UCSD-AML1 (cell line): ENCODE measurements at regions not wholly inside any gene's neighbourhood (a gene's known extent, or its start where the extent isn't known, plus 50 kb on each side); places are given as distances from the start of the nearest gene placed in this dataset.

Experiments used
- DNase-seq: peaks from one replicate; lab custom pipeline; 2025; ENCODE audit not compliant: unreplicated experiment; lab: John Stamatoyannopoulos, UW

DNA sequence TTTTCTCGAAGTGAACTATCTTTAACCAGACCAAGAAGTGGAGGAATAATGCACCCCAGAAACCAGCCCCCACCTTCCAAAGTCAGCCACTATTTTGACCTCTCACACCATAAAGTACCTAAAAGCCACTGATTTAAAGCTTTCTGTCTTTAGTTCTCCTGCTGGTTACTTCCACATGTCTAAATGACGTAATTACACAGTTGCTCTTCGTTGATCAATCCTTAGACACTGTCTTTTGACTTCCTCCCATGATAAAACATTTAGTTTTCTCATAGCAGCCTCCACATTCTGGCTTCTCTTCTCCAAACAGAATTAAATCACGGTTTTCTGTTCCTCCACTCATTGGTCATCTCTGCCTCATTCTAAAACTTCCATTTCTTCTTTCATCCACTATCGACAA lies 294.4 kb upstream of the N4BP1 start:
- no peak for DNase-seq

DNA sequence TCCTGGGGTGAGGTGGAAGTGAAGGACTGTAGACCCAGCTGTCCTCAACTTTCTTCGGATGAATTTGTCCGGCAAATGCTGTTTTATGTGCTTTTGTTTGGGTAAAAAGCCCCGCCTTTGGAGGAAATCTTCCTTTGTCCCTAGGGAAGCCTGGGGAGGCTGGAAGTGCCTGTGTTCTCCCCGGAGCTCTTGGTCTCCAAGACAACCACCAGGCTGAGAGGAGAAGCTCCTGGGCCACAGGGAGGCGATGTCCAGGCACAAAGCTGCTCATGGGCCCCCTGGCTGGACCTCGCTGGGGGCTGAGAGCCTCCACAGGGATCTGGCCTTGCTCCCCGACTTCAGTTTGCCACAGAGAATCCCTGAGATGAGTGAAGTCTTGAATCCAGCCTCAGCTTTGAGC lies 293.1 kb upstream of the N4BP1 start:
- no peak for DNase-seq

DNA sequence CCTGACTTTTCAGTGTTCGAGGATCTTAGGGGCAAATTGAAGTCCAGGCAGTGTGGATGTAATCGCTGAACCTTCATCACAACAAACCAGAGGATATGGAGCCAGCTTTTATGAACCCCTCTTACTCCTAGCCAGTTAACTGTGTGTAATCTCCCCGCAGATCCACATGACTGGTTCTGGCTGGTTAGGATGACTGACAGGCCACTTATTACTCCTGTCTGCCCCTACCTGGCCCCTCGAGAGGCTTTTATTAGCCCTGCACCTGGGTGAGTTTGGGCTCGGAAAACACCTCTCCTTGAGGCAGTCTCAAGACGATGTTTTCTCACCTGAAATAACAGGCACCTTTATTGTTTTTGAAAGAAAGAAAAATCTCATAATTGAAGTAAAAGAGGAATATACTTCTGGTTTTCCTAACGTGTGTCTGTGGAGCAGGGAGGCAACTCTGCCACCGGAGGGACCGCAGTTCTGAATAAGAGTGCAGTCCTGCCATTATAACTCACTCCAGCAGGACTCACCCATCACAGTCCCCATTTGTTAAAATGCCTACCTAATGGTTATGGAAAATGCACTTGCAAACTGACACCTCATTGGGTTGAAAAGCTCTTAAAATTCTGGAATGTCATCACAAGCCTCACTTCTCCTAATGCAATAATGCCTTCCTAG lies 291.9 kb upstream of the N4BP1 start:
- DNase-seq: no peak

DNA sequence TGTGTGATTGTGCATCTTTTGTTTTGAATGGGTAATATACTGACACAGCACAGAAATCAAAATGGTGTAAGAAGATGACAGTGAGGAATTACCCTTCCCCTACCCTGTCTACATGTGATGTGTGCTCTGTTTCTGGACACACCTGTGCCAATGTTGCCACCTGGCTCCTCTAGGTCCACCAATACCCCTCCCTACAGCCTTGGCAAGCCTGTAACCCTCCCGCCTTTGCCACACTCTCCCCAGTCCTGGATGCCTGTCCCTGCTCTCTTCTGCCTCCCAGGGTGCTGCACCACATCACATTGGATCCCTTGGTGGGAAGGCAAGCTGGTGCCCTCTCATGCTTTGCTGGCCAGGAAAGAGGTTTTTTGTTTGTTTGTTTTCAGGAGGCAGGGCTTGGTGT lies 289.5 kb upstream of the N4BP1 start:
- no peak for DNase-seq

DNA sequence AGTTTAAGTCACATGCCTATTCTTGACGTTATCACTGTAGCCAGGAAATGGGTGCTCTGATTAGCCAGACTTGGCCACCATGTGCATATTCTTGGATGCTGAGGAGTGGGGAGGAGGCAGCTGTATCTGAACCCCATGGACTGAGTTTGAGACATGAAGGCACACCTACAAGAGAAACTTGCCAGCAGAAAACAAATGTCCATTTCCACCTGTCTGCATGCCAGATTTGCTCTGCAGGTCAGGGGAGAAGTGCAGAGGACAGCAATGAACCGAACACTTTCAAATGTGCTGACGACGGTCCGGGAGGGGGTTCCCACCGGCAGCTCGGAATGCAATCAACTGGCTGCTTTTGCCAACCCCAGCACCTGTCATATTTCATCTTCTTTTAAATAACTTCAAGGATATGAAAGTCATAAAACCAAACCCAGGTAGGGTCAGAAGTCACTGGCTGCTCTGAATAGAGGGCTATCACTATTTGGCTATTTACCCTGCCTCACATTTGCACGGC lies 287.8 kb upstream of the N4BP1 start:
- no peak for DNase-seq

DNA sequence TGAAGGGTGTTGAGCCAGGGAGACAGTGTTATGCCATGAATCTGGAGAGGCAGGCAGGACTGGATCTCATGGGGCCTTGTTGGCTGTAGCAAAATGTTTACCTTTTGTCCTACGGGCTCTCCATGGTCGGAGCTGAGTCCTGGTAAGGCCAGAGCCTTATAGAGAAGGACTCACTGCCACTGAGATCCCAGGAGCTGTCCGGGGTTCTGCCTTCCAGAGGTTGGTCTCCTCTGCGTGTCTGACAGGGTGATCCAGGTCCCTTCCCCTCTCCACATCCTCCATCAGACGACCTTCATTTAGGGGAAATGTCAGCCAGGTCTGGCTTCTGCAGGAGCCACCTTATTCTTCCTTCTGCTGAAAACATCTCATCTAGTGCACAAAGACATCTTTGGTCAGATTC lies 285.2 kb upstream of the N4BP1 start:
- DNase-seq: no peak

DNA sequence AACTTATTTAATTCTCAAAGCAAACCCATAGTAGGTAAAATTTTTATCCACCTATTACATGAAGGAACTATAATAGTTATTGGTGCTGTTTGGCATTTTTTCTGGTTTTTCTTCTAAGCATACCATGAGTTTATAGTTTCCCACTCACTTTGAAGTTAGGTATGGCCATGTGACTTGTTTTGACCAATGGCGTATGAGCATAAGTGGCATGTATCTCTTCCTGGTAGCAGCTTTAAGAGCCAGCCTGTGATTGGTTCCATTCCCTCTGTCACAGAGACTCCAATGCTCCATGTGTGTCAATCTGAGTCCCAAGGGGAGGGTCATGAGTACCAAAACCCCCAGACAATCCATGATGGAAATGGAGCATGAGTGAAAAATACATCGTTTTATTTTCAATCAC lies 282.9 kb upstream of the N4BP1 start:
- DNase-seq: no peak

DNA sequence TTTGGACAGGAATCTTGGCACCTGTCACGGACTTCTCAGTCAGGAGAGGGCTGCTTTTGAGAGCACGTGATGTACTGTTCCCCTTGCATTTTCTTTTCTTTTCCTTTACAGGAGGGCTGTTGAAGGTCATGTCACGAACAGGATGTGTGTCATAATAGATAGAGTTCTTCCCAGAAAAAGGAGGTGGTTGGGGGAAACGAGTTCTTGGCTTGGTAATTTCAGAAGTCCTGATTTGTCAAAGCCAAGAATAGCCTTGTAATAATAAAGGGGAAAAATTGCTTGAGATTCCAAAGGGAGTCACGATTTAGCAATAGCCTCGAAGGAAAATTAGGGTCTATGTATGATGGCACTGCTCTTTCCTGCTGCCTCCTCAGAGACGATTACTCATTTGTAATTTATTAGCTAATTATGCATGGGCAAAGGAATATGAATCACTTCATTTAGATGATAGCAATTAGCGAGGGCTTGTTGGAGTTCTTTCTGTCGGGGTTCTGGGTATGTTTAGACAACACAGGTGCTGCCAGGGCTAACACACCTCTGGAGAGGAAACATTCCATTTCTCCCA lies 277.7 kb upstream of the N4BP1 start:
- no peak for DNase-seq

DNA sequence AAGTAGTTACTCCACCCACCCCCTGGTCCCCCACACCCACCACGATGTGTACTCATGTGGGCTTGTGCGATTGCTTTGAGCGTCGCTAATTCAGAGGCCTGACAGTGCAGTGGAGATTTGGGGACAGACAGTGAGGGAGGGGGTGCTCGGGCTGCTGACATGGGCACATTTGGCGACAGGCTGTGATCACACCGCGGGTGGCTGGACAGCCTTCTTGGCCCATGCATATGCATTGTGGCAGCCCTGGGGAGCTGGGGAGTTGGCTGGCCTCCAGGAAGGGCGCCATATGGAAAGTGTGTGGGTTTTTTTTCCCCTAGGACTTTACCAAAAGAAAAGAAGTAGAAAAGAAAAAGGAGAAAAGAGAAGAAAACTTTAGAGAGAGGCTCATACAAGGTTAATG lies 275.5 kb upstream of the N4BP1 start:
- no peak for DNase-seq

DNA sequence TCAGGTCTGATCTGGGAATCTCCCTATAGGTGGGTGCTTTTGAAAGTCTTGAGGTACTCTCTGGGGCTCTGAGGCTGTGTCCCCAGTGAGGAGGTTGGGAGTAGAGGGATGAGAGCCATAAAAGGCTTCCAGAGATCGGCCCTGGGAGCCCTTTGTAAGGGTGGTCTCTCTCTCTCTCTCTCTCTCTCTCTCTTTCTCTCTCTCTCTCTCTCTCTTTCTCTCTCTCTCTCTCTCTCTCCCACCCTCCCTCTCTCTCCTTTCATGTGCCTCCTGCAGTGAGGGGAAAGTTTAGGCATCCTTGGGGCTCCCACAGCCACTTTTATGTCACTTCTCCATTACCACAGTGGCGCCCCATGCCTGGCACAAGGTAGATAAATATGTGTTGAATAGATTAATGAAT lies 271.3 kb upstream of the N4BP1 start:
- DNase-seq: no peak

DNA sequence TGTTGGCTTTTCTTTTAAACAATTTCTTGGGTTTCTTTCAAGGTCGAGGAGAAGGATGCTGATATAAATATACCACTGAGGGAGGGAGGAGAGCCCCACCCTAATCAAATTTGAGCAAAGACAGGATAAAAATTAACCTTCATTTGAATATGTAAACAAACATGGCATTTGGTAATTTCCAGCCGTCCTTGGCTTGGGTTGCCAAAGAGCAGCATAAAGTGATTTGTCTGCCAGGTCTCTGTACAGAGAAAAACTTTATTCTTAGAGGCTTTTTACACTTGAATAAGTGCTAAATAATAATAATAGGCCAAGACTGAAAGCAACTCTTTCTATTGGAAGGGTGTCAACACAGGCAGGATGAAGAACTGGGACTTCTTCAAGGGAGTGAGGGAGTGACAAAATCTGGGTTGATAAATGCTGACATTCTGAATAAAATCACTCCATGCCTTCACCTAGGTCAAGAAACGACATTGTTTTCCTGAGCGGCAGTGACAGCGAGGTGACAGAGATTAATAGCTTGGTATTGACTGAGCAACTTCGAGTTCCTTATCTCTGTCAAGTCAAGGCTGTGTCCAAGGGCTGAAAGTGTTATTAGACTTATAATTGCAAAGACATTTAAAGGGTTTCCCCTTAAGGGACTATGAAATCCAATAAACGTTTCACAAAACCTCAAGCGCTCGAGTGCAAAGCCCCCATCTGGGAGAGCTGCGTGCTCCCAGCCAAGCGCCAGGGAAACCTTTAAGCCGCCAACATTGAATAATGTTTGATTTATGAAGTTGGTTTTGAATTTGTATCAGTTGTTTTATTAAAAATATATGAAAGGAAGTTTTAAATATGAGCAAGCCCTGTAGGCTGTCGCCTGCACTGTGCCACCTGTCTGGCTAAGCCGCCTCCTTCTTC lies 269.5 kb upstream of the N4BP1 start:
- no peak for DNase-seq

DNA sequence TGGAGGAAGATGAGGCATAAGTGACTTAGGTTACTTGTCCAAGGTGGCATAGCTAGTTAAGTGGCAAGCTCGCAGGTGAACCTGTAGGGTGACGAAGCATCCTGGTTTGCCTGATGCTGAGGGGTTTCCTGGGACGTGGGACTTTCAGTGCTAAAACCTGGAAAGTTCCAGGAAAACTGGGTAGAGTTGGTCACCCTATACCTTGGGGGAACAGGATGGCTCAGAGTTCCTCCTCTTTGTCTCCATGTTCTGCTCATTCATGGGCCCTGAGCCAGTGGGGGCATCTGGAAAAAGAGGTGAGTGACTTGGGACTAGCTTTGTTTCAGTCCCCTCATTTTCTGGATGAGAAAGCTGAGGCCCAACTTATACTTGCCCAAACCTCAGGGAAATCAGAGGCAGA lies 268.0 kb upstream of the N4BP1 start:
- no peak for DNase-seq

DNA sequence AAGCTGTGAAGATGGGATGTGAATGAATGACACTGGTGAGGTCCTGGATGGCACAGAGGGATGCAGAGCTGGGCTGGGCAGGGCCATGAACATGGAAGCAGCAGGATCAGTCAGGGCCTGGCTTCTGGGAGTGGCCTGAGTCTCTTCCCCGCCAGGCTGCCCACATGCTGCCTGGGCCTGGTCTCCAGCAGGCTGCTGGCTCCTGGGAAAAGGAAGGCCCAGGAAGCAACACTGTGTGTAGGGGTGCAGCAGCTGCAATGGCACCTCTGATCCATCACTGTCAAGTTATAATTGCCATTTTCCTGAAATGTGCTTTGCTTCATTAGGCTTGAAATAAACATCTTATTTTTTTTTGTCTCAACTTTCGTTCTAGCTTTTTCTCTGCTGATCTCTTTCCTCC lies 260.2 kb upstream of the N4BP1 start:
- no peak for DNase-seq

DNA sequence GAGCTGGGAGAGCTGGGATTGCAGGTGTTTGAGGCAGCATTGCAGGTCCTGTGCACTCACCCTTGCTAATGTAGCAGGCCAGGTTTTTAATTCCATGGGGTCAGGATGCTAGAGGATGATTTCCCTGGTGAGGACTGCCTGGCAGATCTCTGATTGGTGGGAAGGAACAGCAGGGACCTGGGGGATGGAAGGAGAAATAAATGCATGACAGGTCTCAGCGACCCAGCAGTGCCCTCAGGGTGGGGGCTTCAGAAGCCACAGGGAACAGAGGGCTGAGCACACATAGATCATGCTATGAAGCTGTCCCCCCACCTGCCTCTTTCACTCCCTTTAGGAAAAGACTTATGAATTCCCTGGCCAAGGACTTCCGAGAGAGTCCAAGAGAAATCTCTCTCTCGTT lies 255.5 kb upstream of the N4BP1 start:
- DNase-seq: no peak

DNA sequence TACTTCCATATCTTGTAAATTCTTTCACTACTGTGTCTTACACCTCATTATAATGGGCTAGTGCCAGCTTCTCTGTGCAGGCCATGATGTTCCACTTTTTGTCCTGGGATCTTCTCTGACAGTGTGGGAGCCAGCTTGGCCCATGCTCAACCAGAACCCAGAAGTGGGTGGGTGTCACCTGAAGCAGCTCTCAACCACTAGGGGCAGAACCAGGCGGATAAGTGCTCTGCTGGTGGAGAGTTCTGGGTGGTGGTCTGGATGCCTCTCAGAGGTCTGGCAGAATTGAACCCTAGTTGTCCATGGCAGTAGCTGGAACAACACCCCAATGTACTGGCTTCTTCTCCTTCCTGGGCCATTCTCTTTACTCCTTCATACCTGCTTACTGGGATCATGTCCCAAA lies 254.1 kb upstream of the N4BP1 start:
- DNase-seq: no peak

DNA sequence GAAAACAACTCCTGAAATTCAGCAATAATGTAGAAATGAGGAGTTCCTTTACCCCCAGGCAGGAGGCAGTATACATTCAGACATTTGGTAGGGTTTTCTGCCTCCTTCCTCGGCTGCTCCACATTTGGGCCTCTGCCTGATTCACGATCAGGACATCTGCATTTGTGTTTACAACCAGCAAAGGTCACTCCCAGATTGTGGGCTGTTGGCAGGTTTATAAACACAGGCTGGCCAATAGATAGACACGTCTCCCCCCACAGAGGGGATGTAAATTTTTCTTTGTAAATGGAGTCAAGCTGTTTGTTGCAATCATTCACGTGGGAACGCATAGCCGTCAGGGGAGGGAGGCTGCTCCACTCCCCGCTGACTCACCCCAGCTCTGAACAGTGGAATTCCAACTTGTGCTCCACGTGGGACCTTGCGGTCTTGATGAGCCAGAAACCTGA lies 252.1 kb upstream of the N4BP1 start:
- no peak for DNase-seq

DNA sequence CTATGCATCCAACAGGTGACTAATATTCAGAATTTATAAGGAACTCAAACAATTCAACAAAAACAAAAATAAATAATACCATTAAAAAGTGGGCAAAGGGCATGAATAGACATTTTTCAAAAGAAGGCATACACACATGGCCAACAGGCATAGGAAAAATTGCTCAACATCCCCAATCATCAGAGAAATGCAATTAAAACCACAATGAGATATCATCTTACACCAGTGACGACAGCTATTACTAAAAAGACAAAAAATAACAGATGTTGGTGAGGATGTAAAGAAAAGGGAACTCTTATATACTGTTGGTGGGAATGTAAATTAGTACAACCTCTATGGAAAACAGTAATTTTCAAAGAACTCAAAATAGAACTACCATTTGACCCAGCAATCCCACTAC lies 250.4 kb upstream of the N4BP1 start:
- no peak for DNase-seq

DNA sequence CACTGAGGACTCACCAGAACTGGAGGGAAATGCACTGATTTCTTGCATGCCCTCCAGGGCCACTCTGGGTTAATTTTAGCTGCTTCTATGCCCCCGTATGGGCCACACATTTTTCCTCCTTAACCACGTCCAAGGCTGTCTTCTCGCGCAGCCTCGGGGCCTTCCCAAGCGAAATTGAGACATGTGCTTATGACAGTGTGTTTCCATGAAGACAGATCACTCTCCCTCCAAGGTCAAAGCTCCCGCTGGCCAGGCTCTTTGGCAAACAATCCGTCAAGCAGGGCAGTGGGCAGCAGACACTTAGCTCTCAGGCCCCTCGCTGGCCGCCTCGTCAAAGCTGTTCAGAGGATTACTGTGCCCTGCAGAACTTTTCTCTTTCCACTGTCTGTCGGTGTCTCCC lies 243.0 kb upstream of the N4BP1 start:
- no peak for DNase-seq

DNA sequence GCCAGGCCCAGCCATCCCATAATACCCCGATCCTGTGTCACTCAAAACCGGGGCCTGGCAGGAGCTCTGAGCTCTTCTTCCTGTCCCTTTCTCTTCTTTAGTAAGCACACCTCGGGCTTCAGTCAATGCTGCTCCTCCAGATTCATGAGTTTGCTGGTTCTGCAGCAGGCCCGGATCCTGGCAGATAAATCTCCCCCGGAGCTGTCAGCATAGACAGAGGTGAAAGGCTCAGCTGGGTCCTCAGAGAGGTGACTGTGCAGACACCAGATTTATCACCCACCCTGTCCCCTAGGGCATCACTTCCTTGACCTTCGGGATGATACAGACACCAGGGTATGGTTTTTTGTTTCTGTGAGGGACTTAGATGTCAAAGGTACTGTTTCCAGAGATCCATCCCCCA lies 242.5 kb upstream of the N4BP1 start:
- DNase-seq: no peak

DNA sequence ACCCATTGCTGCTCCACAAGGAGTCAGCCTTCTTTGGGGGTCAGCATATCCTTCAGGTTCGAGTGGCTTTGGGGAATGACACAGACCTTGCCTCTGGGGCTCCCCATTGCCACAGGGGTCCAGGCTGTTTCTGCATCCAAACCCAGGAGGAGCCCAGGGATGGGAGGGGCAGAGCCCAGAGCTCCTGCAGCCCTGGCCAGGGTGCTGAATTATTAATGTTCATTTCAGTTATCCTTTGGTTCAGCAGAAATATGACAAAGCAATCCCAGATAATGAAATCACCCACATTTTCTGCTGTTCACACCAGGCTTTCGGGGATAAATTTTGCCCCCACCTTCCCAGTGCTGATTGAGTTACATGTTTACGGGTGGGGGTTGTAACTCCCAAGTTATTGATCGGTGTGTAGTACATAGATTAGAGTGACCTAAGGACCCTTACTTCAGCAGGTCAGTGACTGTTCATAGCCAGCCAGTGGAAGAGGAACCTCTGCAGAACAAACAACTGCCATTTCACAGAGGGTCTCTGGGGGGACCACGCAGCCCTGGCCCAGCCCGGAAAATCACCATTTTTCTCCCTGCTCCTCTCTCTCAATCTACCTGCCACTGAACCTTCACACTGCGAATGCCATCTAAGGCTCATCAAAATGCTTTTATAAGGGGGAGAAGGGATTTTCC lies 240.3 kb upstream of the N4BP1 start:
- DNase-seq: no peak

DNA sequence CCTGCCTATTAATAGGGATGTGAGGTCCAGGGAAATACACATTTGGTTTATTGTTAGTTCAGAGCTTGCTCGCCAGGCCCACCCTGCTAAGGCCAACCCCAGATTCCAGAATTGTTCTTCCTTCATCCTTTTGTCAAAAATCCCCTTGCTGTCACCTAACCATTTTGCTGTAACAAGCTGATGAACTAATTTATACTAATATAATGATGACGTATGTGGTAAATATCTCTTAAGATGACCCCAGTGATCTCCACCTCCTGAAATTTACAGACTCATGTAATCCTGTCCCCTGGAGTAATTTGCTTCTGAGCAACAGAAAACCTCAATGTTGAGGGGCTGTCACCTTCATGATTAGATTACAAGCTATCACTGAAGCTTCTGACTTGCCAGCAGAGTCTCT lies 236.3 kb upstream of the N4BP1 start:
- no peak for DNase-seq

DNA sequence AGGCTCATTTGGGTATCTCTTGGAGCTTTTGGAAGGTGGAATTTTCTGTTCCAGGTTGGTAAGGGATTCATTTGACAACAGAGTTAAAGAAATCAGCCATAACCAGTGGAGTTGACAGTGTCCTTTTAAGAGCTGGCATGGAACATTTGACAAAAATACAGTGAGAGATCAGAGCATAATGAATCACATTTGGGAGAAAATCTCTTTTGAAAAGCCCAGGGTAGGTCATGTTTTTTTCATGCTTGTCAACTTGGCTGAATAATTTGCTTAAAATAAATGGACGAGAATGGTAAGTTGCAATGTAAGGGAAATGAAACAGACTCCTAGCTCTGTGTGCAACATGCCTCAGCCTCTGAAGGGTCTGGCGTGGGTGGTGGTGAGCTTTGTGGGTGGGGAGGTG lies 235.3 kb upstream of the N4BP1 start:
- DNase-seq: no peak
